Right lung (tissue), 2 donors: ENCODE measurements at regions not wholly inside any gene's neighbourhood (a gene's known extent, or its start where the extent isn't known, plus 50 kb on each side); places are given as distances from the start of the nearest gene placed in this dataset.

Experiments used
- DNase-seq, 2 donors: peaks; one replicate each; pipeline ENCODE4 v3.0.0-alpha.2; 2013

DNA sequence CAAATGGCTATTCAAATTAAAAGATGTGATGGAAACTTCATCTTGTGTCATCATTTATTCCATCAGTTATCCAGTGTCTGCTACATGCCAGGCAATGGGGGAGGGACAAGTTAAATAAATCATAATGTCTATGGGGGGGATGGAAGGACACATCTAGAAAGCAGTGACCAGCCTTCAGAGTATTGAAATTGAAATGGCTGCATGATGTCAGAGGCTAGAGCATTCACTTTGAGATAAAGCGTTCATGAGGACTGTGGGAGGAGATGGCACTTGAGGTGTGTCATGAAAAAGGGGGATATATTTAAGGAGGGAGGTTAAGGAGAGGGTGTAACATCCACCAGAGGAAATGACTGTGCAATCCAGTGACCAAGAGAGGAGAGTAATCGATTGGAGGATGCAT lies 50.6 kb downstream of the SLIT2 start:
- DNase-seq = no peak

DNA sequence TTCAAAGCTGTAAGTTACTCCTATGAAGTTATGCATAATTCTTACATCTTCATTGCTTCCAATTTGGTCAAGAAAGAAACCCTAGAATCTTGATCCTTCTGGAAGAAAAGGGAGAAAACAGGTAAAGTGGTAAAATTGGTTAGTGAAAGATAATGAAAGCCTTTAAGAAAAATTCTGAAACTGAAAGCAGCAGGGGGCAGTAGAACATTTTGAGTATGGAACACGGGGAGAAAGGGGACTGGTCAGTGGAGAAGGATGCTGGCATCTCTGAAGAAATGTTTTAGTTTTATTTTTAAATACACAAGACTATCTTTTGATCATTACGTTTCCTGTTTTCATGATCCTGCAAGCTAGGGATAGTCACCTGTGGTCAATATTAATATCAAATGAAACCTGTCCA lies 54.3 kb downstream of the SLIT2 start:
- no peak for DNase-seq

- no peak for DNase-seq
Measured at GRCh38 chr4:20311856-20312255, 60.2 kb downstream of the SLIT2 start.

GRCh38 chr4:20313237-20314030 lies 61.7 kb downstream of the SLIT2 start:
- DNase-seq = no peak

- DNase-seq = no peak
Measured at GRCh38 chr4:20317424-20317985, 65.8 kb downstream of the SLIT2 start.

GRCh38 chr4:20318001-20318908 lies 66.5 kb downstream of the SLIT2 start:
- DNase-seq = peak; percentile 34 to 42

- no peak for DNase-seq
Measured at GRCh38 chr4:20318909-20319277, 67.2 kb downstream of the SLIT2 start.

DNA sequence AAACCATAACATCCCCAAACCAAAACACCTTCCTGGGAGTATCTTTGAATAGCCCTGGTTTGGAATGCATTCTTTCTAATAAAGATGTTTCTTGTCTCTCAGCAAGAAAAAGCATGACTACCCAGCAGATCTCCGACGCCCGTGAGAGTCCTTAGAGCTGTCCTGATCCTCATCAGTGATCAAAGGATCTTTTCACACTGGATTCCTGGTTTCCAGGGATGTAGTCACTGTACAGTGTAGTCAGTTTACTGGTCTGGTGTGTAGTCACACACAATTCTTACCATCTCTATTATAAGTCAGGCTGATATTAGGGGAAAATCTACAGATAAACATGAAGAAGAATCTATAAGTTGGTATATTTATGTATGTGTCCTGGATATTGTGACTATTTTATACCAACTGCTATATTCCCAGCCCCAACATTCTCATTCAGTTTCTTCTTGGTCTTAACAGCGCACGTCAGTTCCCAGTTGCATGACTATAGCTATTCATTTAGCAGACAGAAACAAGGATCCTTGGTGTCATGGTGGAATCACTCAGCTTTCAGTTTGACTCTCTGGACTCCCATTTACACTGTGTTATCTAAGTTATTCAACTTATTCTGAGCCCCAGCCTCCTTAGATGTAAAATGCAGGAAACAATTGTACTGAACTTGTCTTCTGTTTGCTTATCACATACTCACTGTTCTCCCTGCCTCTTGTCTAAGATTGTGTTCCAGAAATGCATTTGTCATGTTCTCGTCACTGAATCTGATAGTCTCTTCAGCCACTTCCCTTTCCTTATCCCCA lies 68.3 kb downstream of the SLIT2 start:
- no peak for DNase-seq

- no peak for DNase-seq
Measured at GRCh38 chr4:20323991-20324390, 72.3 kb downstream of the SLIT2 start.

DNA sequence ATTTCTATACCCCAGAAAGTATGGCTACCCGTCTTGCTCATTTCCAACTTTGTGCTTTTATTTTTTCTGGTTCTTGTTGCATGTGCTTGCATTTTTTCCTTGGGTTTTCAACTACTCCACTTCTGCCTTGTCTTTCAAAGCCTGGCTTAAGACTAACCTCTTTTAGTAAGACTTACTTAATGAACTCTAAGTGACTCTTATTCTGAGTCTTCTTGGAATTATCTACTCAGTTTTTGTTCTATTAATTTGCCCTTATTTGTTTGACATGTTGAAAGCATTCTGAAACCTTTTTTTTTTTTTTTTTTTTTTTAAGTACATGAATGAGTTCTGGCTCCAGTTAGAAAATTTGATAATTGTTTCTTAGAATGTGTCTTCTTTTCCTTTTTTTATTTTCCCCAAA lies 74.8 kb downstream of the SLIT2 start:
- no peak for DNase-seq

GRCh38 chr4:20326977-20327376 lies 75.3 kb downstream of the SLIT2 start:
- DNase-seq = no peak

DNA sequence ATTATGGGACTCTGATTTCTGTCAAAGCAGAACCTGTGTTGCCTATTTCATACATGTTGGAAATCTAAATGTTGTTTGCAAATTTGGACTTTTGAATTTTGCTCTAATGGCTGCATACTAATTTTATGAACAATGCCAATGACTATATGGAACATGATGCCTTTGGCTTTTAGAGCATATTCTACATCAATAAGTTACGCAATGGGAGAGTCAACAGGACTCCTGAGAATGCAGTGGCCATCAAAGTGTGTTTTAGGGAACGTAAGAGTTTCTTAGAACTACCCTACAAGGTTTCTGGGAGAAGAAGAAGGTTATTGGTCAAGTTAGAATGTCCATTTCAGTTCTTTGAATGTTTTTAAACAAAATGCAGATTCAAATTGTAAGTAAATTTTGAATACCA lies 76.1 kb downstream of the SLIT2 start:
- no peak for DNase-seq

DNA sequence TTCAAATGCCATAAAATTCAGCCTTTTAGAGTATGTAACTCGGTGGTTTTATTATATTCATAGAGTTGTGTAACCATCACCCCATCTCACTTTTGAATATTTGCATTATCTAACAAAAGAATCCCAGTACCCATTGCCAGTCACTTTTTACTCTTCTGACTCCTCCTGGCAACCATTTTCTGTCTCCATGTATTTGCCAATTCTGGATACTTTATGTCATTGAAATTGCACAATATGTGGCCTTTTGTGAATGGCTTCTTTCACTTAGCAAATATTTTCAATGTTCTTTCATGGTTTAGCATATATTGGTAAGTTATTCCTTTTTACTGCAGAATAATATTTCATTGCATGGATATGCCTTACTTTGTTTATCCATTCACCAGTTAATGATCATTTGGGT lies 79.9 kb downstream of the SLIT2 start:
- no peak for DNase-seq

DNA sequence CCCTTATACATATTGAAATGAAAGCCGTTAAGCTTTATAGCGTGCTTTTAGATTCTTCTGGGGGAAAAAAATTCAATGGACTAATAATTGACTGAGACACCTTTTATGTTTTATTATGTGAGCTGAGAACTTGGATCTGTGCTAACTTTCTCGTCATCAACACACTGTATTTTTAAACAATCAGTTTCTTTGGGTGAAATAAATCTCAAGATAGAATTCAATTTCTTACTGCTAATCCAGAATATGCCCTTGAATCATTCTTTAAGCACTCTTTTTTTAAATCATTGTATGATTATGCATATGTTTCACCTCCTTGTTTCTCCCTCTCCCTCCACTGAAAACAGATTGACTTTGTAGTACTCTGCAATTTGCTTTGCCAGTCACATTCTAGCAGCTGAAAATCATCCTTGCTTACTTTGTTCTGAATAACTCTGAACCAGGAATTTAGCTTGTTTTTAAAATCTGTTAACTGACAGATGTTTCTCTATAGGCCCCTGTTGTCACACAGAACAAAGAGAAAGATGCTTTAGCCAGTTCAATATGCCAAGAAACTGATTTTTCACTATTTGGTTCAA lies 81.5 kb downstream of the SLIT2 start:
- DNase-seq = no peak

DNA sequence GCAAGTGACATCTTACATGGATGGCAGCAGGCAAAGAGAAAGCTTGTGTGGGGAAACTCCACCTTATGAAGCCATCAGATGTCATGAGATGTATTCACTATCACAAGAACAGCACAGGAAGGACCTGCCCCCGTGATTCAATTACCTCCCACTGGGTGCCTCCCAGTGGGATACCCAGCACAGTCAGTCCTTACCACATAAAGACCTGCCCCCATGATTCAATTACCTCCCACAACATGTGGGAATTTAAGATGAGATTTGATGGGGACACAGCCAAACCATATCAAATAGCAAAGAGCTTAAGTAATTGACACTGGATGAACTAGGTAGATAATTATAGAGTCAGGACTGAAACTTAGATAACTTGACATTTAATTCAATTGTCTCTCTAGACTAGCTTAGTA lies 85.6 kb downstream of the SLIT2 start:
- DNase-seq = no peak

GRCh38 chr4:20338841-20339240 lies 87.1 kb downstream of the SLIT2 start:
- no peak for DNase-seq

DNA sequence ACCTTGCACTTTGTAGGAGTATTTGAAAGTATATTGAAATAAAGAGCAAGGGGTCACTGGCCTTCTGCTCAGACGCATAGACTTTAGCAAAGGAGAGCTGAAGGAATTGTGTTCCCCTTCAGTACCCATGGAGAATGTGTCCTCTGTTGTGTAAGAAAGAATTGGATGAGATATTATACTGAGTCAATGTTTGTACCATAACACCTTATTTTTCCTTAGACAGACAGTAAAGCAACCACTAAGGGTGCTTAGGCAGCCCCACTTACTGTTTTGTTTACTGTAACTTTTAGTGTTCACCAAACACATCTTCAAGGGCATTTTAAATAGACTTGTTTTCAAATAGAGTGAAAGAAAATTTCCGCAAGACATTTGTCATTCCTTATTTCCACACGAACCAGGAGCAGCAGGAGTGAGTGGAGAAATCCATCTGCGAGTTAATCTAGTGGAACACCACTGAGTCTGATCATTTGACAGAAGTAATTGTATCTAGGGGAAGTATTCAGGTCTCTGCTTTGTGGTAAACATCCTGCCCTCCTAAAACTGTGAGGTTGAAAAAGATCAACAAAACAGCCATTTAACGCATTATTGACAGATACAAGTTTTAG lies 89.5 kb downstream of the SLIT2 start:
- no peak for DNase-seq

GRCh38 chr4:20347531-20347930 lies 95.8 kb downstream of the SLIT2 start:
- DNase-seq = no peak

GRCh38 chr4:20348411-20348810 lies 96.7 kb downstream of the SLIT2 start:
- no peak for DNase-seq

- DNase-seq = no peak
Measured at GRCh38 chr4:20351360-20352162, 99.9 kb downstream of the SLIT2 start.

DNA sequence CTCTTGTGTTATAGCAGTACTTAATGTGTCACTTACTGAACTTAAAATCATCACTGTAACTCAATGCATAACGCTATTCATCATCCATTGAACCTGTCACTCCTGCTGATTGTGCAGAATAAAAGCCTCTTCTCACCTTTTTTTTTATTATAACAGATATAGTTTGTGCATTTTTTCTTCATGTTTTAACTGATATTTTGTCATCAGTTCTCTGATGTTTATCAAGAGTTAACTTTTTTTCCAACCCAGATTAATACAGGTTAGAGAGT lies 100.4 kb downstream of the SLIT2 start:
- DNase-seq = no peak
